ENCODE measurements at regions not wholly inside any gene's neighbourhood (a gene's known extent, or its start where the extent isn't known, plus 50 kb on each side); places are given as distances from the start of the nearest gene placed in this dataset.
A peak's percentile ranks its signal among the peaks of the same experiment; 100 is the strongest.

GRCh38 chr19:30739394-30739793, 367.2 kb downstream of the ZNF536 start:
- Histone ChIP-seq H3K27ac (ENCODE audit: low read depth, low read length) (no peak overlapping the region), H3K27me3 (ENCODE audit: insufficient read depth, low read length, poor library complexity, severe bottlenecking) (no peaks in the 10 kb centered on the region), H3K9me3 (ENCODE audit: low read length) (no peaks in the 10 kb centered on the region), H3K4me1 (ENCODE audit: insufficient read depth, low read length) (no peaks in the 10 kb centered on the region), H3K4me3 (ENCODE audit: low read length) (no peak overlapping the region), H3K36me3 (ENCODE audit: insufficient read depth, low read length) (no peaks in the 10 kb centered on the region)
- Mint-ChIP-seq H3K27me3 (peaks cover 11% of the 10 kb centered on the region in 2 donors), H3K9me3 (peaks cover 0 to 5% (median 0%) of the 10 kb centered on the region in 5 donors), H3K36me3 (no peaks in the 10 kb centered on the region), H3K27ac (no peak overlapping the region), H3K4me3 (no peak overlapping the region), H3K4me1 (no peaks in the 10 kb centered on the region)
- POLR2A ChIA-PET = no interaction called here
- CTCF ChIA-PET = no interaction called here
- DNase-seq = no peak

GRCh38 chr19:30738047-30738446, 365.9 kb downstream of the ZNF536 start:
- CTCF ChIA-PET = no interaction called here
- no peak for DNase-seq
- Histone ChIP-seq H3K9me3 (ENCODE audit: low read length) (no peaks in the 10 kb centered on the region), H3K36me3 (ENCODE audit: insufficient read depth, low read length) (no peaks in the 10 kb centered on the region), H3K4me3 (ENCODE audit: low read length) (no peak overlapping the region), H3K4me1 (ENCODE audit: insufficient read depth, low read length) (no peaks in the 10 kb centered on the region), H3K27ac (ENCODE audit: low read depth, low read length) (no peak overlapping the region), H3K27me3 (ENCODE audit: insufficient read depth, low read length, poor library complexity, severe bottlenecking) (no peaks in the 10 kb centered on the region)
- H3K36me3 Mint-ChIP-seq = no peaks in the 10 kb centered on the region
- POLR2A ChIA-PET = no interaction called here
- H3K4me3 Mint-ChIP-seq = no peak overlapping the region
- no peak overlapping the region for H3K27ac Mint-ChIP-seq
- H3K9me3 Mint-ChIP-seq = peaks cover 0 to 6% (median 0%) of the 10 kb centered on the region in 5 donors
- peaks cover 8% of the 10 kb centered on the region in 2 donors for H3K27me3 Mint-ChIP-seq
- no peaks in the 10 kb centered on the region for H3K4me1 Mint-ChIP-seq

- ChIA-PET CTCF (no interaction called here), POLR2A (no interaction called here)
- H3K4me1 Mint-ChIP-seq = no peaks in the 10 kb centered on the region
These were observed 362.5 kb downstream of the ZNF536 start for GRCh38 chr19:30734669-30735068.

GRCh38 chr19:30733826-30734550, 361.8 kb downstream of the ZNF536 start:
- no peaks in the 10 kb centered on the region for H3K4me1 ChIP-seq (ENCODE audit: insufficient read depth, low read length)
- Mint-ChIP-seq H3K9me3 (peaks cover 0 to 6% (median 0%) of the 10 kb centered on the region in 5 donors), H3K36me3 (no peaks in the 10 kb centered on the region), H3K27me3 (peaks cover 2 to 5% of the 10 kb centered on the region in 2 donors), H3K4me3 (no peak overlapping the region), H3K27ac (no peak overlapping the region), H3K4me1 (no peaks in the 10 kb centered on the region)
- ChIA-PET POLR2A (no interaction called here), CTCF (no interaction called here)
- H3K36me3 ChIP-seq (ENCODE audit: insufficient read depth, low read length) = no peaks in the 10 kb centered on the region
- no peak overlapping the region for H3K4me3 ChIP-seq (ENCODE audit: low read length)
- DNase-seq = no peak
- no peaks in the 10 kb centered on the region for H3K27me3 ChIP-seq (ENCODE audit: insufficient read depth, low read length, poor library complexity, severe bottlenecking)
- H3K27ac ChIP-seq (ENCODE audit: low read depth, low read length) = no peak overlapping the region
- H3K9me3 ChIP-seq (ENCODE audit: low read length) = no peaks in the 10 kb centered on the region

More at GRCh38 chr19:30734669-30735068, 362.5 kb downstream of the ZNF536 start:
- Mint-ChIP-seq H3K27ac (no peak overlapping the region), H3K9me3 (peaks cover 0 to 6% (median 0%) of the 10 kb centered on the region in 5 donors), H3K27me3 (peaks cover 2 to 5% of the 10 kb centered on the region in 2 donors), H3K36me3 (no peaks in the 10 kb centered on the region), H3K4me3 (no peak overlapping the region)
- H3K4me1 ChIP-seq (ENCODE audit: insufficient read depth, low read length) = no peaks in the 10 kb centered on the region
- H3K9me3 ChIP-seq (ENCODE audit: low read length) = no peaks in the 10 kb centered on the region
- no peak overlapping the region for H3K27ac ChIP-seq (ENCODE audit: low read depth, low read length)
- no peak for DNase-seq
- no peaks in the 10 kb centered on the region for H3K27me3 ChIP-seq (ENCODE audit: insufficient read depth, low read length, poor library complexity, severe bottlenecking)
- H3K4me3 ChIP-seq (ENCODE audit: low read length) = no peak overlapping the region
- H3K36me3 ChIP-seq (ENCODE audit: insufficient read depth, low read length) = no peaks in the 10 kb centered on the region

GRCh38 chr19:30731591-30731990, 359.4 kb downstream of the ZNF536 start:
- Histone ChIP-seq H3K27ac (ENCODE audit: low read depth, low read length) (no peak overlapping the region), H3K4me3 (ENCODE audit: low read length) (no peak overlapping the region), H3K27me3 (ENCODE audit: insufficient read depth, low read length, poor library complexity, severe bottlenecking) (no peaks in the 10 kb centered on the region), H3K4me1 (ENCODE audit: insufficient read depth, low read length) (no peaks in the 10 kb centered on the region), H3K36me3 (ENCODE audit: insufficient read depth, low read length) (no peaks in the 10 kb centered on the region), H3K9me3 (ENCODE audit: low read length) (no peaks in the 10 kb centered on the region)
- no peak for DNase-seq
- ChIA-PET POLR2A (no interaction called here), CTCF (no interaction called here)
- Mint-ChIP-seq H3K27me3 (peaks cover 0 to 2% of the 10 kb centered on the region in 2 donors), H3K4me1 (no peaks in the 10 kb centered on the region), H3K4me3 (no peak overlapping the region), H3K36me3 (no peaks in the 10 kb centered on the region), H3K27ac (no peak overlapping the region), H3K9me3 (peaks cover 0 to 6% (median 0%) of the 10 kb centered on the region in 5 donors)

GRCh38 chr19:30729451-30729850, 357.3 kb downstream of the ZNF536 start:
- CTCF ChIA-PET = no interaction called here
- Mint-ChIP-seq H3K27me3 (no peaks in the 10 kb centered on the region), H3K36me3 (no peaks in the 10 kb centered on the region), H3K4me1 (no peaks in the 10 kb centered on the region), H3K4me3 (no peak overlapping the region), H3K27ac (peak overlapping the region in 1 of 8 donors; percentile 64), H3K9me3 (peaks cover 0 to 1% (median 0%) of the 10 kb centered on the region in 5 donors)
- no peaks in the 10 kb centered on the region for H3K36me3 ChIP-seq (ENCODE audit: insufficient read depth, low read length)
- H3K9me3 ChIP-seq (ENCODE audit: low read length) = no peaks in the 10 kb centered on the region
- no peaks in the 10 kb centered on the region for H3K27me3 ChIP-seq (ENCODE audit: insufficient read depth, low read length, poor library complexity, severe bottlenecking)
- no peak overlapping the region for H3K27ac ChIP-seq (ENCODE audit: low read depth, low read length)
- POLR2A ChIA-PET = no interaction called here
- no peaks in the 10 kb centered on the region for H3K4me1 ChIP-seq (ENCODE audit: insufficient read depth, low read length)
- no peak for DNase-seq
- H3K4me3 ChIP-seq (ENCODE audit: low read length) = no peak overlapping the region

- Mint-ChIP-seq H3K36me3 (no peaks in the 10 kb centered on the region), H3K4me3 (no peak overlapping the region)
- CTCF ChIA-PET = no interaction called here
These were observed 350.6 kb downstream of the ZNF536 start for GRCh38 chr19:30722761-30723160.

GRCh38 chr19:30722186-30722585, 350.0 kb downstream of the ZNF536 start:
- H3K9me3 ChIP-seq (ENCODE audit: low read length) = no peaks in the 10 kb centered on the region
- POLR2A ChIA-PET = no interaction called here
- H3K27ac Mint-ChIP-seq = no peak overlapping the region
- peaks cover under 1 to 10% of the 10 kb centered on the region in 2 donors for H3K27me3 Mint-ChIP-seq
- H3K4me3 Mint-ChIP-seq = peak overlapping the region in 2 of 7 donors; percentile 15 to 18
- no peaks in the 10 kb centered on the region for H3K4me1 ChIP-seq (ENCODE audit: insufficient read depth, low read length)
- H3K4me1 Mint-ChIP-seq = peaks cover 6 to 14% (median 10%) of the 10 kb centered on the region in 3 donors
- H3K4me3 ChIP-seq (ENCODE audit: low read length) = no peak overlapping the region
- no peaks in the 10 kb centered on the region for H3K36me3 ChIP-seq (ENCODE audit: insufficient read depth, low read length)
- peaks cover 0 to 1% (median 0%) of the 10 kb centered on the region in 5 donors for H3K9me3 Mint-ChIP-seq
- DNase-seq = no peak
- H3K27ac ChIP-seq (ENCODE audit: low read depth, low read length) = no peak overlapping the region
- H3K27me3 ChIP-seq (ENCODE audit: insufficient read depth, low read length, poor library complexity, severe bottlenecking) = no peaks in the 10 kb centered on the region
- no peaks in the 10 kb centered on the region for H3K36me3 Mint-ChIP-seq
- CTCF ChIA-PET = no interaction called here

More at GRCh38 chr19:30722761-30723160, 350.6 kb downstream of the ZNF536 start:
- DNase-seq = no peak
- H3K4me1 ChIP-seq (ENCODE audit: insufficient read depth, low read length) = no peaks in the 10 kb centered on the region
- Mint-ChIP-seq H3K9me3 (peaks cover 0 to 1% (median 0%) of the 10 kb centered on the region in 5 donors), H3K27me3 (peaks cover 0 to 8% of the 10 kb centered on the region in 2 donors), H3K4me1 (peaks cover 6 to 14% (median 10%) of the 10 kb centered on the region in 3 donors), H3K27ac (no peak overlapping the region)
- H3K9me3 ChIP-seq (ENCODE audit: low read length) = no peaks in the 10 kb centered on the region
- H3K27ac ChIP-seq (ENCODE audit: low read depth, low read length) = no peak overlapping the region
- no peak overlapping the region for H3K4me3 ChIP-seq (ENCODE audit: low read length)
- no peaks in the 10 kb centered on the region for H3K27me3 ChIP-seq (ENCODE audit: insufficient read depth, low read length, poor library complexity, severe bottlenecking)
- POLR2A ChIA-PET = no interaction called here
- H3K36me3 ChIP-seq (ENCODE audit: insufficient read depth, low read length) = no peaks in the 10 kb centered on the region

Measured in CD8-positive, alpha-beta memory T cell (primary cell).